ENCODE measurements at regions not wholly inside any gene's neighbourhood (a gene's known extent, or its start where the extent isn't known, plus 50 kb on each side); places are given as distances from the start of the nearest gene placed in this dataset.
A peak's percentile ranks its signal among the peaks of the same experiment; 100 is the strongest.

DNA sequence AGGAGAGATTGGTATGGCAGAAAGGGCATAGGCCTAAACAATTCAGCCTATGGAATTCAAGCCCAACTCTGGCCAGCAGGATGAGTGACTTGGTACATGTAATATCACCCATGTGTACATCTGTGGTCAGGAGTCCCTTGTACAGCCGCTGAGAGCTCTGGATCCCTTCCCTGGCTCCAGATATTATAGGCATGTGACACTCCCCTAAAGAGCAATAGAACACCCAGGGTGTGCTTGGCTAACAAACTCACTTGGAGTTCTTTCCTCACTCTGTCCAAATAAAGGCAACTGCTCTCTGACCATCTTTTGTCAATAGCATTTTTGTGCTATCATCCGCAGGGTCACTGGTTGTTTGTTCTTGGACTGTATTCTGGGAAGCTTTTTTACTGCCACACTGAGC lies 197.4 kb upstream of the NCKAP5 start:
- TF ChIP-seq, protein P1, sequence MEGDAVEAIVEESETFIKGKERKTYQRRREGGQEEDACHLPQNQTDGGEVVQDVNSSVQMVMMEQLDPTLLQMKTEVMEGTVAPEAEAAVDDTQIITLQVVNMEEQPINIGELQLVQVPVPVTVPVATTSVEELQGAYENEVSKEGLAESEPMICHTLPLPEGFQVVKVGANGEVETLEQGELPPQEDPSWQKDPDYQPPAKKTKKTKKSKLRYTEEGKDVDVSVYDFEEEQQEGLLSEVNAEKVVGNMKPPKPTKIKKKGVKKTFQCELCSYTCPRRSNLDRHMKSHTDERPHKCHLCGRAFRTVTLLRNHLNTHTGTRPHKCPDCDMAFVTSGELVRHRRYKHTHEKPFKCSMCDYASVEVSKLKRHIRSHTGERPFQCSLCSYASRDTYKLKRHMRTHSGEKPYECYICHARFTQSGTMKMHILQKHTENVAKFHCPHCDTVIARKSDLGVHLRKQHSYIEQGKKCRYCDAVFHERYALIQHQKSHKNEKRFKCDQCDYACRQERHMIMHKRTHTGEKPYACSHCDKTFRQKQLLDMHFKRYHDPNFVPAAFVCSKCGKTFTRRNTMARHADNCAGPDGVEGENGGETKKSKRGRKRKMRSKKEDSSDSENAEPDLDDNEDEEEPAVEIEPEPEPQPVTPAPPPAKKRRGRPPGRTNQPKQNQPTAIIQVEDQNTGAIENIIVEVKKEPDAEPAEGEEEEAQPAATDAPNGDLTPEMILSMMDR (IDR thresholded peaks at IDR 0.05; ENCODE audit: insufficient read depth, low read length, severe bottlenecking) = no peak
- no peaks in the 10 kb centered on the region for H3K36me3 ChIP-seq (ENCODE audit: control insufficient read depth, insufficient read depth, low read length)
- no peak overlapping the region for H3K4me3 ChIP-seq (ENCODE audit: low read depth, low read length)
- H3K27me3 ChIP-seq (ENCODE audit: control insufficient read depth, insufficient read depth, low read length) = no peaks in the 10 kb centered on the region
- FAIRE-seq (no peak), DNase-seq (ENCODE audit: low read depth) (no peak)

DNA sequence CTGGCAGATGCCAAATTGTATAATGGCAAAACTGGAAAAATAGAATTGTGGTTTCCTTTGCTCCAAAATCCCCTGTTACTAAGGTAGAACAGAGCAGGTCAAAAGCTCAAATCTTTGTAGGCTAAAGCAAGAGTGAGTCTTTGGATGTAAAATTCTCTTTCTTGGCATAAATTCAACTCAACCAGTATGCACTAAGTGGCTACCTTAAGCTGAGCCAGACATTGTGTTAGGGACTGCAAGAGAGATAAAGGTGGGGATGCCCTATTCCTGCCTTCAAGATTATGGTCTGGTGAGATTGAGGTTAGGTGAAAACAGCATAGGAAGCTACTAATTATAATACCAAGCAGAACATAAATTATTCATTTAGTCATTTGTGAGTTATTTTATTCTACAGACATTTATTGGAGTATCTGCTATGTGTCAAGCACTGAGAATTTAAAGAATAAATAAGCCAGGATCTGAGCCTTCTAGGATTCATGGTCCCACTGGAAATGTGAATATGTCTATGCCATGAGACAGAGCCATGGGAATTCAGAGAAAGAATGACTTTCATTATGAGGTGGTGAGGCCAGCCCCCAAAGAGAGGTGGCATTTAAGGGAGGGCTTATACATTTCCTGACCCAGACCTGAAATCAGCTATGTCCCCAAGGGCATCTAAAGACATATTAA lies 198.0 kb upstream of the NCKAP5 start:
- Histone ChIP-seq H3K36me3 (ENCODE audit: control insufficient read depth, insufficient read depth, low read length) (no peaks in the 10 kb centered on the region), H3K27me3 (ENCODE audit: control insufficient read depth, insufficient read depth, low read length) (no peaks in the 10 kb centered on the region), H3K4me3 (ENCODE audit: low read depth, low read length) (no peak overlapping the region)
- FAIRE-seq (no peak), DNase-seq (ENCODE audit: low read depth) (no peak)
- TF ChIP-seq, protein P1 (IDR thresholded peaks at IDR 0.05; ENCODE audit: insufficient read depth, low read length, severe bottlenecking) = no peak

DNA sequence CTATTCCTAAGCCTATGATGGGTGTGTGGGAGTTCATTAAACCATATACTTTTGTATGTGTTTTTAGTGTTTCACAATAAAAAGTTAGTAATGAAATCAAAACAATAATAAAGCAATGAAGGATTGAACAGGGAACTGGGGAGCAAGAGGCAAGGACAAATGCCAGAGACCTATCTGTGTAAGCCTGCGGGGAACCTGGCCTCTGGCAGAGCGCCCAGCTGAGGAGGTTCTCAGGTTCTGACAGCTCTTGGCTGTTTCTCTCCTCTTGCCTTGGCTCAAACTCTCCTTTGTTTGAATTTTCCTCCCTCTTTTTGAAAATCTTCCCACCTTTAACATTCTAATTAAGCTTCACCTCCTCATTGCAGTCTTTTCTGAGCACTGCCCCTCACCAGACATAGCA lies 200.0 kb upstream of the NCKAP5 start:
- no peaks in the 10 kb centered on the region for H3K27me3 ChIP-seq (ENCODE audit: control insufficient read depth, insufficient read depth, low read length)
- FAIRE-seq = no peak
- H3K4me3 ChIP-seq (ENCODE audit: low read depth, low read length) = no peak overlapping the region
- TF ChIP-seq, protein P1 (IDR thresholded peaks at IDR 0.05; ENCODE audit: insufficient read depth, low read length, severe bottlenecking) = no peak
- no peaks in the 10 kb centered on the region for H3K36me3 ChIP-seq (ENCODE audit: control insufficient read depth, insufficient read depth, low read length)
- peak; percentile 7 for DNase-seq (ENCODE audit: low read depth)

DNA sequence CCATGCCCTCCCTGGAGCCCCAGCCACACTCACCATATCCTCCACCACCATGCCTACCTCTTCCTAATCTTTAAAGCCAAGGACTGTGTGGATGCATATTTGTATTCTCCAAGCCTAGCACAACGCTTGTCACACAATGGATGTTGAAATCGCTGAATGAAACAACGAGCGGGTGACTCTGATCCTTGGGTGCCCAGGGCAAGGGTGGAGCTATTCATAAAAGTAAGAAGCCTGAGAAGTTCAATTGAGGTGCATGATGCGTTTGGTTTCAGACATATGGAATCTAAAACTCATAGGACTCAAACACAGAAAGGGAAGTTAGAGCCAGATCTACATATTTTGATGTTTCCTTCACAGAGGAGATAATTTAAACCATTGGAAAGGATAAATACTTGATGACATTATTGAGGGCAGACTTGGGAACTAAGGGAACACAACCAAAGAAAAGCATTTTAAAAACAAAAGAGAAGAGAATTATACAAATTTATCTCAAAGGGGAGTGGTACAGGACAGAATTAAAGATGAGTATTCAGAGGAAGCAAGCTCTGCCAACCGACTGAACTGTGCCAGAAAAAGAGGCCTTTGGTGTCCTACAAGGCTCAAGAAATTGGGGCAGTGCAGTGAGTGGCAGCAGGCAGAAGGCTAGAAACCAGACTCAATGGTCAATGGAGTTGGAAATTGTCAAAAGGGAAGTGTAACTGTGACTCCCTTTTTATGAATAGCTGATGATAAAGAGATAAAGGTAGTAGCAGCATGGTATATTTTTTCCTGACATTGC lies 200.6 kb upstream of the NCKAP5 start:
- no peaks in the 10 kb centered on the region for H3K27me3 ChIP-seq (ENCODE audit: control insufficient read depth, insufficient read depth, low read length)
- DNase-seq (ENCODE audit: low read depth) (peak; percentile 18), FAIRE-seq (no peak)
- H3K4me3 ChIP-seq (ENCODE audit: low read depth, low read length) = no peak overlapping the region
- TF ChIP-seq, protein P1 (IDR thresholded peaks at IDR 0.05; ENCODE audit: insufficient read depth, low read length, severe bottlenecking) = no peak
- no peaks in the 10 kb centered on the region for H3K36me3 ChIP-seq (ENCODE audit: control insufficient read depth, insufficient read depth, low read length)

DNA sequence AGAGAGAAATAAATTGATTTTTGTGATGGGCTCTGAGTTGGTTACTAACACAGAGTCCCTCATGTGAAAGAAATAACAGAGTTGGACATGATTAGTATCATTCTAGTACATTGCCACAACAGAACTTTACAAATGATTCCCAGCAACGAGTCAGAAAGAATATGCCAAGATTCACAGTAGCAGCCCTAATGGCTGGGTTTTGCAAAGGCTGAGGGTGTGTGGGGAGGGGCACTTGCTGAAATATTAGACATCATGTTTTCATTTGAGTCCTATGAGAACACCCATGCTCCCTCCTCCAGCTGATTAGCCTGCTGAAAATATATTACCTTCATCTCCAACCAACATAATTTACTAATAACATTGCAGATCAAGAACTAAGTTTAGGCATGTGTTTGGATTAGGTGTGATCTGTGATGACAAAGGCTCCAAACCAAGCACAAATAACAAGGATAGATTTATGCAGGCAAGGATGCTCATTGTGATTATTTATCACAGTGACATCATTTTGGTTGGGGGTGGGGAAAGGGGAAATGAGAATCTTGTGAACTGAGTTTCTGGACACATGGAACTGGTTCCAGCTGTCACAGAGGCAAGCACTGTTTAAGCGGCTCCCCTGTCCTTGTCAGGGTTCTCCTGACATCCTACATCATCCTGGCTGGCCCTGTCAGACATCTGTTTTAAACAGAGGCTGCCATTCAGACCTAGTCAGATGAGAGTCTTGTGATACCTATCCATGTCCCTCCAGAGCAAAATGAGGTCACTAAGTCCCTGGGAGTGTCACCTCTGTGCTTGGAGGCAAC lies 205.8 kb upstream of the NCKAP5 start:
- FAIRE-seq (no peak), DNase-seq (ENCODE audit: low read depth) (no peak)
- Histone ChIP-seq H3K27me3 (ENCODE audit: control insufficient read depth, insufficient read depth, low read length) (no peaks in the 10 kb centered on the region), H3K4me3 (ENCODE audit: low read depth, low read length) (no peak overlapping the region), H3K36me3 (ENCODE audit: control insufficient read depth, insufficient read depth, low read length) (no peaks in the 10 kb centered on the region)
- TF ChIP-seq, protein P1 (IDR thresholded peaks at IDR 0.05; ENCODE audit: insufficient read depth, low read length, severe bottlenecking) = no peak

All from bronchial epithelial cell (primary cell).